IMR-90 (cell line): ENCODE measurements at regions not wholly inside any gene's neighbourhood (a gene's known extent, or its start where the extent isn't known, plus 50 kb on each side); places are given as distances from the start of the nearest gene placed in this dataset.

Source experiments
- CEBPB ChIP-seq: IDR thresholded peaks from 2 replicates; pipeline ENCODE4 v1.6.1; 2012; ENCODE audit warnings: low read depth, low read length, improper control_type of control experiment
- CHD1 ChIP-seq: IDR thresholded peaks from 2 replicates; pipeline ENCODE4 v1.6.1; 2012; ENCODE audit warnings: low read depth, low read length, improper control_type of control experiment
- ELK1 ChIP-seq: fragments of 150-350 bp; IDR thresholded peaks from 2 replicates; pipeline ENCODE4 v1.6.1; 2016; ENCODE audit warnings: low read depth, mild to moderate bottlenecking, low read length, moderate library complexity, borderline replicate concordance
- FOS ChIP-seq: fragments of 150-350 bp; IDR thresholded peaks from 2 replicates; pipeline ENCODE4 v1.6.1; 2016; ENCODE audit warnings: low read depth, low read length
- MAFK ChIP-seq: IDR thresholded peaks from 2 replicates; pipeline ENCODE4 v1.6.1; 2012; ENCODE audit warnings: low read depth, low read length, improper control_type of control experiment
- MAZ ChIP-seq: IDR thresholded peaks from 2 replicates; pipeline ENCODE4 v1.6.1; 2012; ENCODE audit warnings: low read depth, mild to moderate bottlenecking, low read length, improper control_type of control experiment, moderate library complexity, borderline replicate concordance
- MXI1 ChIP-seq: IDR thresholded peaks from 2 replicates; pipeline ENCODE4 v1.6.1; 2012; ENCODE audit warnings: low read depth, mild to moderate bottlenecking, low read length, moderate library complexity, borderline replicate concordance
- NFE2L2 ChIP-seq: fragments of 150-350 bp; IDR thresholded peaks from 2 replicates; pipeline ENCODE4 v1.6.1; 2016; ENCODE audit warnings: low read depth, mild to moderate bottlenecking, low read length
- POLR2A ChIP-seq: IDR thresholded peaks from 2 replicates; pipeline ENCODE4 v1.6.1; 2012; ENCODE audit warnings: mild to moderate bottlenecking, low read depth, low read length
- RAD21 ChIP-seq: IDR thresholded peaks from 2 replicates; pipeline ENCODE4 v1.6.1; 2012; ENCODE audit warnings: low read length, improper control_type of control experiment
- RCOR1 ChIP-seq: IDR thresholded peaks from 2 replicates; pipeline ENCODE4 v1.6.1; 2012; ENCODE audit warnings: mild to moderate bottlenecking, low read length, improper control_type of control experiment; ENCODE audit not compliant: insufficient replicate concordance
- SMC3 ChIP-seq: fragments of 150-350 bp; IDR thresholded peaks from 2 replicates; pipeline ENCODE4 v1.6.1; 2016; ENCODE audit warnings: low read depth, mild to moderate bottlenecking, antibody characterized with exemption, low read length, moderate library complexity
- USF2 ChIP-seq: fragments of 150-350 bp; IDR thresholded peaks from 2 replicates; pipeline ENCODE4 v1.6.1; 2017; ENCODE audit warnings: mild to moderate bottlenecking, antibody characterized with exemption, low read length, low read depth
- TF ChIP-seq, protein P1 (sequence below): conservative IDR thresholded peaks from 2 replicates; pipeline ENCODE4 v1.5.1; 2012; ENCODE audit warnings: mild to moderate bottlenecking, low read depth, low read length, improper control_type of control experiment

- TF ChIP-seq, protein P1, sequence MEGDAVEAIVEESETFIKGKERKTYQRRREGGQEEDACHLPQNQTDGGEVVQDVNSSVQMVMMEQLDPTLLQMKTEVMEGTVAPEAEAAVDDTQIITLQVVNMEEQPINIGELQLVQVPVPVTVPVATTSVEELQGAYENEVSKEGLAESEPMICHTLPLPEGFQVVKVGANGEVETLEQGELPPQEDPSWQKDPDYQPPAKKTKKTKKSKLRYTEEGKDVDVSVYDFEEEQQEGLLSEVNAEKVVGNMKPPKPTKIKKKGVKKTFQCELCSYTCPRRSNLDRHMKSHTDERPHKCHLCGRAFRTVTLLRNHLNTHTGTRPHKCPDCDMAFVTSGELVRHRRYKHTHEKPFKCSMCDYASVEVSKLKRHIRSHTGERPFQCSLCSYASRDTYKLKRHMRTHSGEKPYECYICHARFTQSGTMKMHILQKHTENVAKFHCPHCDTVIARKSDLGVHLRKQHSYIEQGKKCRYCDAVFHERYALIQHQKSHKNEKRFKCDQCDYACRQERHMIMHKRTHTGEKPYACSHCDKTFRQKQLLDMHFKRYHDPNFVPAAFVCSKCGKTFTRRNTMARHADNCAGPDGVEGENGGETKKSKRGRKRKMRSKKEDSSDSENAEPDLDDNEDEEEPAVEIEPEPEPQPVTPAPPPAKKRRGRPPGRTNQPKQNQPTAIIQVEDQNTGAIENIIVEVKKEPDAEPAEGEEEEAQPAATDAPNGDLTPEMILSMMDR, result no peak
- TF ChIP-seq SMC3 (no peak), POLR2A (no peak), USF2 (no peak), RCOR1 (no peak), MAZ (no peak), MXI1 (no peak), CHD1 (no peak), MAFK (no peak), RAD21 (no peak), ELK1 (no peak), FOS (no peak), CEBPB (no peak), NFE2L2 (no peak)
Measured at GRCh38 chrX:44447214-44447613, 95.4 kb downstream of the FUNDC1 start.
